Spleen (tissue), 11 donors: ENCODE measurements at regions not wholly inside any gene's neighbourhood (a gene's known extent, or its start where the extent isn't known, plus 50 kb on each side); places are given as distances from the start of the nearest gene placed in this dataset.
"Not testable (repeated sequence)": the region's sequence is repeated elsewhere in the genome, so short reads cannot be mapped to it uniquely, and the experiment has no call there.

Source experiments
- DNase-seq: peaks from one replicate; pipeline ENCODE4 v3.0.0-alpha.2; 2020
- H3K27ac ChIP-seq, 8 donors: fragments of 200-600 bp; sonication (generic) in 7 of 8; 1 replicate in 4 of 8; 2 replicates in 4 of 8; pipeline versions ENCODE4 v1.5.0 to v1.8.0; 2016 to 2021; ENCODE audit warnings: inconsistent platforms in 4 of 8, mild to moderate bottlenecking in 4 of 8, moderate library complexity in 1 of 8
- H3K27me3 ChIP-seq, 7 donors: fragments of 200-600 bp; sonication (generic) in 6 of 7; replicated peaks in 1 of 7; 1 replicate in 4 of 7; 2 replicates in 3 of 7; pipeline versions ENCODE4 v1.5.0 to v1.8.0; 2016 to 2021; ENCODE audit warnings: inconsistent platforms in 3 of 7, mild to moderate bottlenecking in 1 of 7
- H3K36me3 ChIP-seq, 6 donors: fragments of 200-600 bp; sonication (generic) in 5 of 6; 1 replicate in 4 of 6; 2 replicates in 2 of 6; pipeline versions ENCODE4 v1.5.0 to v1.8.0; 2016 to 2021; ENCODE audit warnings: inconsistent platforms in 2 of 6
- H3K4me1 ChIP-seq, 6 donors: fragments of 200-600 bp; sonication (generic) in 5 of 6; 1 replicate in 3 of 6; 2 replicates in 3 of 6; pipeline versions ENCODE4 v1.5.0 to v1.8.0; 2016 to 2021; ENCODE audit warnings: inconsistent platforms in 3 of 6
- H3K4me3 ChIP-seq, 8 donors: fragments of 200-600 bp; sonication (generic) in 7 of 8; 1 replicate in 4 of 8; 2 replicates in 4 of 8; pipeline versions ENCODE4 v1.5.0 to v1.8.0; 2016 to 2021; ENCODE audit warnings: inconsistent platforms in 4 of 8, mild to moderate bottlenecking in 4 of 8, moderate library complexity in 2 of 8
- H3K9me3 ChIP-seq, 8 donors: fragments of 200-600 bp; sonication (generic) in 7 of 8; 1 replicate in 4 of 8; 2 replicates in 4 of 8; pipeline versions ENCODE4 v1.5.0 to v1.8.0; 2016 to 2021; ENCODE audit warnings: inconsistent platforms in 4 of 8
- WGBS, 5 donors: extraction: QIAGEN DNeasy Blood & Tissue Kit in 3 of 5; methylation state at CpG; one replicate each; pipeline versions ENCODE4 v1.1.5 to v1.1.7; 2013 to 2018; 5-methylcytosine and 5-hydroxymethylcytosine counted together
- intact Hi-C: fragments of 100-400 bp; cut with DNase I; formaldehyde crosslinking; loops from one replicate; pipeline ENCODE4 v1.15.0; 2023; ENCODE audit warnings: low total_unique reads
- donor health status: healthy with polysubstance abuse.
- donor health status: DM: no; HTN: no; CAD: no; lungs with moderate emphysema.
- donor health status: DM: no; HTN: no; CAD: no.
- donor health status: Bipolar disorder and iron deficiency.
- donor health status: healthy.
- donor health status: DM: no; HTN: no; CAD: no.
- donor health status: DM: yes; HTN: yes; CAD: no.

DNA sequence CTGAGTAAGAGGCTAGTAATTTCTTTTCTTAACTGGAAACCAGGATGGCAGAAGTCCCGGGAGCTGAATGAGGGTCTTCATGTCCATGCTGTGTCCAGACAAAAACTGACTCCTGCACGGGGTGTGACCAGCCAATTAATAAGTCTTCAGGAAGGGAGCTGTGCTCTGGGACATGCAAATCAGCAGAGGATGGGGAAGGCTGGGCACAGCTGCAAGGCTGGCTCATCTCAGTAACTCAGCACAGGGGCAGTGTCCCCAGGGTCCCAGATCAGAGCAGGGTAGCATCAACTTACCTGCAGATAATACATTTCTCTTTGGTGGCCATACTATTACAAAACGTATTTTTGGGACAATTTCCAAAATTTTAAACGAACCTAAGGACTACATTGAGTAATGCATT lies 595.6 kb downstream of the RPIA start:
- intact Hi-C loops, H3K4me1 ChIP-seq, H3K27ac ChIP-seq, DNase-seq, H3K4me3 ChIP-seq, H3K9me3 ChIP-seq, H3K36me3 ChIP-seq, H3K27me3 ChIP-seq: not testable (repeated sequence)
- WGBS, 5 donors: no CpG with 5 or more reads among the region's 4 CpGs

GRCh38 chr2:89291717-89292298 lies 600.3 kb downstream of the RPIA start:
- H3K36me3 ChIP-seq, DNase-seq, intact Hi-C loops, H3K4me1 ChIP-seq, H3K27ac ChIP-seq, H3K27me3 ChIP-seq, H3K4me3 ChIP-seq, H3K9me3 ChIP-seq: not testable (repeated sequence)
- WGBS, 5 donors: no CpG with 5 or more reads among the region's 7 CpGs

- H3K4me1 ChIP-seq, intact Hi-C loops, H3K36me3 ChIP-seq, H3K4me3 ChIP-seq, H3K27me3 ChIP-seq, H3K27ac ChIP-seq, H3K9me3 ChIP-seq, DNase-seq: not testable (repeated sequence)
- no CpG with 5 or more reads among the region's 4 CpGs for WGBS, 5 donors
Observed at GRCh38 chr2:89293399-89293798, 601.9 kb downstream of the RPIA start.

DNA sequence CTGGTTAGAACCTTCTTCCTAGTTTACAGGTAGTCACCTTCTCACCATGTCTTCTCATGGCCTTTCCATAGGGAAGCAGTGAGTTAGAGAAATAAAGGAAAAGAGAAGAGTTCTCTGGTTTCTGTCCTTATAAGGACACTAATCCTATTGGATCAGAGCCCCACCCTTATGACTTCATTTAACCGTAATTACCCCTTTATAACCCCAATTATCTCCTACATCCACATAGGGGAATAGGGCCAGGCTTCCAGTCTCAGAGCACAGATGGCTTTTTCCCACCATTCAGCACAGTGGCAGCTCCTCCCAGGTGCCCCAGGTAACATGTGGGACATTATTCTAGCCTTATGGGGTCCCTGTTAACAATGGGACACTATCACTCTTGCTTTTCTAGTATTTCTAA lies 602.9 kb downstream of the RPIA start:
- H3K27ac ChIP-seq, intact Hi-C loops, H3K27me3 ChIP-seq, H3K4me1 ChIP-seq, H3K9me3 ChIP-seq, H3K36me3 ChIP-seq, DNase-seq, H3K4me3 ChIP-seq: not testable (repeated sequence)
- WGBS, 5 donors: no CpG with 5 or more reads among the region's 1 CpG

- 88 to 100% (median 96%) methylated on average over 1 of the region's 7 CpGs; no CpG with 5 or more reads in 1 of the 5 donors for WGBS, 5 donors
- H3K27ac ChIP-seq, DNase-seq, H3K9me3 ChIP-seq, intact Hi-C loops, H3K4me1 ChIP-seq, H3K27me3 ChIP-seq, H3K36me3 ChIP-seq, H3K4me3 ChIP-seq: not testable (repeated sequence)
Observed at GRCh38 chr2:89296820-89297398, 605.4 kb downstream of the RPIA start.

DNA sequence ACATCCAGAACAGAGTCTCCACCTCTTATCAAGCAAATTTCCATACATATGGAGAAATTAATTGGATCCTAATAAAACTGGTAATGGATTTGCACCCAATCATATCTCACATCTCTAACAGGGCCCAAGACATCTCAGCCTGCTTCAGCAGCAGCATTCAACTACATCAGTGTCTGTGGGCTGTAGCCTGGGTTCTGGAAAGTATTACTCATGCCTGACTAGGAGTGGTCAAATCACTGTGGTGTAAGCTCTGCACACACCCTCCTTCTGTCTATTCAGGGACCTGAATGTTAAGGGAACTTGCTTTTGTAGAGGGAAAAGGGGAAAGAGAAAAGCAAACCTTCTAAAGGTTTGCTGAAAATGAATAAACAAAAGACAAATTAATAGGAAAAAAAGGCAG lies 607.7 kb downstream of the RPIA start:
- H3K9me3 ChIP-seq, DNase-seq, H3K4me3 ChIP-seq, H3K27me3 ChIP-seq, H3K36me3 ChIP-seq, H3K4me1 ChIP-seq, intact Hi-C loops, H3K27ac ChIP-seq: not testable (repeated sequence)

GRCh38 chr2:89305623-89306022 lies 614.1 kb downstream of the RPIA start:
- H3K9me3 ChIP-seq, DNase-seq, H3K4me3 ChIP-seq, H3K4me1 ChIP-seq, H3K27me3 ChIP-seq, H3K36me3 ChIP-seq, H3K27ac ChIP-seq, intact Hi-C loops: not testable (repeated sequence)
- WGBS, 5 donors: 4 to 45% (median 23%) methylated on average over 1 of the region's 2 CpGs

DNA sequence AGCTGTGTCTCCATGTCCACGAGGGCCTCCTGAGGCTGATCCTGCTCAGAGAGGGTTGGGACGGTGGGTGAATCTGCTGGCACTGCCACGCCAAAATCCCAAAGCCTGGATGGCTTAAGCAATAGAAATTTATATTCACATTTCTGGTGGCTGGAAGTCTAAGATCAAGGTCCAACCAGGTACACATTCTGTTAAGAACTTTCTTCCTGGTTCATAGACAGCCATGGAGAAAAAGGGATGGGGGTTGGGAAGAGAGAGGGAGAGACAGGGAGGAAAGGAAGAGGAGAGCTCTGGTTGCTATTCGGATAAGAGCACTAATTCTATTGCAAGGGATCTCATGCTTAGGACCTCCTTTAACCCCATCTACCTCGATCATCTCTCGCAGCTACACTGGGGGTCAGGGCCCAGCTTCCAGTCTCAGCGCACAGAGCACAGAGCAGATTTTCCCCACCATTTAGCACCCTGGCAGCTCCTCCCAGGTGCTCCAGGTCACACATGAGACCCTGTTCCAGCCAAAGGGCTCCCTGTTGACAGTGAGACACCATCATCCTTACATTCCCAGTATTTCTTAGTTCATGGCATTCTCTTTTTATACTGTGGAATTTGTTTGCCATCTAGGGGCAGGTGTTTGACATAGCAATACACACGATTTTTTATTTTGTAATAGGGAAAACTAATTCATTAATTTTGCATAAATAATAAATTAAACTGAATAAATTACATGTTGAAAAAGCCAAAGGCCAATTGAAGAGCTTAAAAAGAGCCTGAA lies 615.6 kb downstream of the RPIA start:
- H3K36me3 ChIP-seq, H3K9me3 ChIP-seq, H3K4me3 ChIP-seq, H3K4me1 ChIP-seq, H3K27ac ChIP-seq, intact Hi-C loops, DNase-seq, H3K27me3 ChIP-seq: not testable (repeated sequence)
- 60 to 100% (median 61%) methylated on average over 2 to 4 of the region's 8 CpGs for WGBS, 5 donors

GRCh38 chr2:89318990-89319389 lies 627.5 kb downstream of the RPIA start:
- DNase-seq, intact Hi-C loops, H3K9me3 ChIP-seq, H3K27ac ChIP-seq, H3K4me3 ChIP-seq, H3K36me3 ChIP-seq, H3K4me1 ChIP-seq, H3K27me3 ChIP-seq: not testable (repeated sequence)
- WGBS, 5 donors: no CpG with 5 or more reads among the region's 6 CpGs

- H3K4me3 ChIP-seq, H3K4me1 ChIP-seq, H3K9me3 ChIP-seq, H3K27me3 ChIP-seq, H3K36me3 ChIP-seq, intact Hi-C loops, H3K27ac ChIP-seq, DNase-seq: not testable (repeated sequence)
- 0 to 47% (median 0%) methylated on average over 1 to 3 of the region's 7 CpGs for WGBS, 5 donors
Observed at GRCh38 chr2:89325894-89326293, 634.4 kb downstream of the RPIA start.
